Pons (tissue), 1 donor: ENCODE measurements at regions not wholly inside any gene's neighbourhood (a gene's known extent, or its start where the extent isn't known, plus 50 kb on each side); places are given as distances from the start of the nearest gene placed in this dataset.

Experiments used
- DNase-seq: peaks from one replicate; pipeline ENCODE4 v3.0.0-alpha.2; 2016; ENCODE audit warnings: low spot score

- DNase-seq = no peak
These were observed 276.2 kb upstream of the RTL1 start for GRCh38 chr14:101179691-101180211.

- DNase-seq = no peak
These were observed 278.2 kb upstream of the RTL1 start for GRCh38 chr14:101181446-101182313.

DNA sequence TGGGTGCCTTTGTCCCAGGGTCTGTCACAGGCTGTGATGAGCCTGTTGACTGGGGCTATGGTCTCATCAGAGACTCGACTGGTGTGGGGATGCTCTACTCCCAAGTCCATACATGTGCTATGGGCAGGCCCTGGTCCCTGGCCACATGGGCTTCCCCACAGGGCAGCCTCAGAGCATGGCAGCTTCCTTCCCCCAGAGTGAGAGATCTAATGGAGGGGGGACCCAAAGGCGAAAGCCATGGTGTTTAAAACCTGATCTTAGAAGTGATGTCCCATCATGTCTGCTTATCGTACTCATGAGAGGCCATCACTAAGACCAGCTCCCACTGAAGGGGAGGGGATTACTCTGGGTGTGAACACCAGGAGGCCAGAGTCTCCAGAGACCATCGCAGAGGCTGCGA, 279.0 kb upstream of the RTL1 start:
- no peak for DNase-seq

DNA sequence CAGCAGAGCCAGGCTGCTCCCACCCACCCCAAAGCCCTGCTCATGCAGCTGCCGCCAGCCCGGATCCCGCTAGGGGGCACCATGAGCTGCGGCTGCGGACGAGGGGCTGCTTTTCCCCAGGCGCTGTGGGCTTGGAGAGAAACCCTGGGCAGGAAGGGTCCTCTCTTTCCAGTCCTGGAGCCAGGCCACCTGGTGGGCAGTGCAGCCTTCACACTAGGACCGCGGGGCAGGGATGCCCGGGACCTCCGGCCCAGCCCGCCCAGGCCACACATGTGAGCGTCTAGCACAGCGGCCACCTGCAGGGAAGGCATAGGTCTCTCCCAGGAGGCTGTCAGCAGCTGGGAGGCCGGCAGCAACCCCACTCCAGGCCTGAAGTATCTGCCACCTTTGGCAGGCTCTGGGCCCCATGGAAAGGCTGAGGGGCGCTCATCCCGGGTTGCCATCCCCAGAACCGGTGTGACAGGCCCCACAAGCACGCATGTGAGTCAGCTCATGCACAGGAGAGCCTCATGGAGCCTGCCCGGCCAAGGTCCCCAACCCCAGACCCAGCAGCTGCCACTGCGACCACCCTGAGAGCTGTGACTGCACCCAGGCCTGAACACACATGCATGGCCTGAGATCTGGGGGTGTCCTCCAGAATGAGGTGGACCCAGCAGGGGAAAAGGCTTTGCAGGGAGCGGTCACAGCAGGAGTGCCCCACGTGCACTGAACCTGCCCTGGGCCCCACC, 280.0 kb upstream of the RTL1 start:
- no peak for DNase-seq

GRCh38 chr14:101184104-101184455, 280.6 kb upstream of the RTL1 start:
- DNase-seq = no peak

DNA sequence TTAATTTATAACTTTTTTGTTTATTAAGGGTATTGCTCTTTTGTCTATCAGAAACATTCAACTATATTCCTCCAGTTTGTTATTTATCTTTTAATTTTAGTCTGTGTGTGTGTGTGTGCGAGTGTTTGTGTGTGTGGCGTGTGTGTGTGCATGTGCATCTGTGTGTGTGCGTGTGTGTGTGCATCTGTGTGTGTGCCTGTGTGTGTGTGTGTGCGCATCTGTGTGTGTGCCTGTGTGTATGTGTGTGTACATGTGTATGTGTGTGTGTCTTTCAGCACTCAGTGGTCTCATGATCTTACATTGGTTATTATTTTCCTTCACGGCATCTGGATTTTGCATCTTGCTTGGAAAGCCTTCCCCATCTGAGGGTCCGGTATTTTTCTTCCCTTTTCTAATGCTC, 281.1 kb upstream of the RTL1 start:
- DNase-seq = no peak

DNA sequence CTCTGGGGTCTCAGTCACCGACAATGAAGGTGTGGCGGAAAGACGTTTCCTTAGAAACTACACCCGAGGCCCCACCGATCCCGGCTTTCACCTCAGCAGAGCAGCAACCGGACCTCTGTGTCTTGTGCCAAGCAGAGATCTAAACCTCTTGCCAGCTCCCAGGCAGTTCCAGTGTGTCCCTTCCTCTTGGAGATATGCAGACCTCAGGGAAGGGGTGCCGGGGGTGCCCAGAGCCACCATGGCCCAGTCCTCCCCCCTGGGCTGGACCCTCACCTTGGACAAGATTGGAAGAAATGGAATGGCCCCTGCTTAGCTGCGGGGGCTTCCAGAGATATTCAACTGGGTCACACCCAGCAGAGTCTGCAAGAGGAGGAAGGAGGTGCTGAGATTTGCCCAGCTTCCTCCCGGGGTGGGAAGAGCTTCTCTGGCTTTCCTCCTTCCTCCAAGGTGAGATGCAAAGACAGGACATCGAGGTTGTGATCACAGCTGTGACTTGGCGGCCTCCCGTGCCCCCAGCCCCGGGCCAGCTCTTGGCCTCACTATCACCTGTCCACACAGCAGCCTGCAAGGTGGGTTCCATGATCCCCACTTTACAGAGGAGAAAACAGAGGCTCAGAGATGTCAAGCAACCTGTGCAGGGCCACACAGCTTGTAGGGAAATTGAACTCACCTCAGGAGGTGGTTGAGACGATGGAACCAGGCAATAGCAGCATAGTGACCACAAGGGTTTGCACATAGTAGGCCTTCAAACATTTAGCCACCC, 281.7 kb upstream of the RTL1 start:
- DNase-seq = no peak

GRCh38 chr14:101185946-101186345, 282.4 kb upstream of the RTL1 start:
- no peak for DNase-seq

- no peak for DNase-seq
These were observed 283.0 kb upstream of the RTL1 start for GRCh38 chr14:101186544-101186943.

DNA sequence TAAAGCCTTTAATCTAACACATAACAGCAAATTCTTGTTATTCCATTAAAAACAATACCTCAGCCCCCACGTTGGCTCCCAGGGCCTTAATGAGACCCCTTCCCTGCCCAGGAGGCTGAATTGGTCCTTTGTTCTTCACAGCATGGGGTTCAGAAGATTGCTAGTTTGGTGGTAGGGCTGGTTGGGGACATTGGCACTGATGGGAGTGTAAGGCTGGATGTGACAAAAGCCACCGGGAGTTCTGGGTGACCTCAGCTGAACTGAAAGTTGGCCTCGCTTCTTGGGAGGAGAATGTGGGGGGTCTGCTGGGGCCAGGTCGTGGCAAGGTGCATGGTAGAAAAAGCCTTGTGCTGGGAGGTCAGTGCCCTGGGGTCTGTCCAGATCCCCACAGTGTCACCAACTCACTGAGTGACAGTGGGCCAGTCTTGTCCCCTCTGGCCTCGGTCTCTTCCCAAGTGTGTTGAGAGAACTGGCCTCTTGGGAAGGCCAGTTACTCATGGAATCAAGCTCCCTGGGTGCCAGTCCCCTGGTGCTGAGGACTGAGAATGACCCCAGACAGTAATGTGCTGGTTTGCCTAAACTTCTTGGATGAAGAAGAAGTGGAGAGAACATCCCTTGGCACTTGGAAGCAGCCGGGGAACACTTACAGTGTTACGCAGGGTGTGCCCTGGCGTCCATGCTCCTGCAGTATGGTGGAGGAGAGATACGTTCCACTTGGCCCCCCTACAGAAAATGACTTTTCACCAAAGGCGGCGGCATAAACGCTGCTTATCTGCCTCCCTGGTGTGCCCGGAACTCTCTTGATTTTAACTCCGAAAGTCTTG, 283.7 kb upstream of the RTL1 start:
- DNase-seq = no peak

- no peak for DNase-seq
These were observed 284.5 kb upstream of the RTL1 start for GRCh38 chr14:101187816-101188570.

DNA sequence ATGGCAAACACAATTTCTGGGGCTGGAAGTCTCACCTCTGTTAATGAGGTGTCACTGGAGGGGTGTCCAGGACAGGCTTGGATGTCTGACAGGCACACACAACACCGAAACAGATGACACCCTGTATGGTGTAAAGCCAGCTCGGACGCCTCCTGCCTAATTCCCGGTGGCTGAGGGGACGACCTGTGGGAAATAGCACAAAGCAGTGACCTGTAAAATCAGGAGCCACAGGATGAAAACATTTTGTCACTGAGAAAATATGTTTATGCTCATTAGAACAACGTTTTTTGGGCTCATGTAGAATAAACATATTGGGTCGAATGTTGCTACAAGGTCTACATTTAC, 285.0 kb upstream of the RTL1 start:
- no peak for DNase-seq

DNA sequence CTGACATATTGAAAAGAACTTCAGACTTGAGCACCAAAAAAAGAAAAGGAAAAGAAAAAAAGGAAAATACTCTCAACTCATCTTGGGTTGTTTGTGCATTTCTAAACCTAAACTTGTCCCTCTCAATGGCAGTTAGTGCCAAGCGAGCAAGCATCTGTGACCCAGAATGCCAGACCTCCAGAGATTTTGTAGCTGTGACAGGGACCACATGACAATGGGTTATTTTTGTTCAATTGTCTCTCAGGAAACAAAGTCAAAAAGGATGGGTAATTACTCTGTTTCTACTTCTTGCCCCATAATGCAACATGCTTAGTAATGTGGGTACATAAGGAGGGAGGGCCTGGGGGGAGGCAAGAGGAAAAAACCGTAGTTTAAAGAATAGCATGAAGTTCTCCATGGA, 285.7 kb upstream of the RTL1 start:
- DNase-seq = no peak

DNA sequence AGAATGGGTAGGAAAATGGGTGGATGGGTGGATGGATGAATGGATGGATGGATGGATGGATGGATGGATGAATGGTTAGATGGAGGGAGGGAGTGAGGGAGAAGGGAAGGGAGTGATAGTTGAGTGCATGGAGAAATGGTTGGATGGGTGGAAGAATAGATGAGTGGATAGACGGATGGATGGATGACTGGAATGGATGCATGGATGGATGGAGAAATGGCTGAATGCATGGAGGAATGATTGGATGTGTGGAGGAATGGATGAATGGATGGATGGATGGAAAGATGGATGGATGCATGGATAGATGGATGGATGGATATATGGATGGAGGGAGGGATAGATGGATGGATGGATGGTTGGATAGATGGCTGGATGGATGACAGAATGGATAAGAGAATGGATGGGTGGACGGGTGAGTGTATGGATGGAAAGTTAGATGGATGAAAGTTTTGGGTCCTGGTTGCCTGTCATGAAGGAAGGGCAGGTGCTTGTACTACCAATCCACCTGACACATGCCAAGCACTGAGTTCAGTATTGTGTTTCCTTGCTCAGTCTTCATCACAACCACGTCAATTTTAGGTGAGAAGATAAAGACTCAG, 286.5 kb upstream of the RTL1 start:
- DNase-seq = no peak

- DNase-seq = no peak
These were observed 287.7 kb upstream of the RTL1 start for GRCh38 chr14:101191101-101191720.

- no peak for DNase-seq
These were observed 288.5 kb upstream of the RTL1 start for GRCh38 chr14:101191721-101192660.

GRCh38 chr14:101192661-101193000, 289.1 kb upstream of the RTL1 start:
- no peak for DNase-seq

DNA sequence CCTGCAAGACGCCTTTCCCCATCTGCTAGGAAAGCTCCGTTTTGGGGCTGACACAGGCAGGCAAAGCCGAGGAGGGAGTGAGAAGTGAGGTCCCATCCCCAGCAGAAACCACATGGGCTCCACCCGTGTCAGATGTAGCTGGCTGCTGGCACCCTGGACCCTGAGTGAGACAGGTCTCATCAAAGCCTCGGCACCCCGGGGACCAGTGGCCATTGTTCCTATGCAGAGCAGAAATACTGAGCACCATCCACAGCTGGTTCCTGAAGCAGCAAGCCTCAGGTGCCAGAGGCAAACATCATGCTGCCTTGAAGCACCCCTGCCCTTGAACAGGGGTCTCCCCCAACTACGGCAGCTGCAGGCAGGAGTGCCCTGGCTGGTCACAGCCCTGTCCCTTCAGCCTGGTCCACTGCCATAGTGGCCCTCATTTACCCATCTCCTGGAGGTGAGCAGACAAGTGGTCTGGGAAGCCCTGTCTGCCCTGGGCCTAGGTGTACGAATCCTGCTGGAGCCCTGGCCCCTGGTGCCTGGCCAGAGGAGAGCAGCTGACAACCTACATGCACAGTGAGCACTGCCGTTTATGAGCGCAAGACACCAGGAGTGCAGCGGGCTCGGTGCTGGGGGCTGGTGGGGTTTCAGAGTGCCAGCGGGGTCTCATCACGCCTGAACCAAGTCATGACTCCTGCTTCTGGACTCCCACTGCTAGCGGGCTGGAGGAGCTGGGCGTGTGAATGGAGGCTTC, 289.8 kb upstream of the RTL1 start:
- no peak for DNase-seq
